Right kidney (tissue), 1 donor: ENCODE measurements at regions not wholly inside any gene's neighbourhood (a gene's known extent, or its start where the extent isn't known, plus 50 kb on each side); places are given as distances from the start of the nearest gene placed in this dataset.

Experiments used
- DNase-seq: peaks from one replicate; pipeline ENCODE4 v3.0.0-alpha.2; 2016

GRCh38 chr5:28770307-28770706 is 1731.9 kb upstream of the CDH9 start:
- no peak for DNase-seq

DNA sequence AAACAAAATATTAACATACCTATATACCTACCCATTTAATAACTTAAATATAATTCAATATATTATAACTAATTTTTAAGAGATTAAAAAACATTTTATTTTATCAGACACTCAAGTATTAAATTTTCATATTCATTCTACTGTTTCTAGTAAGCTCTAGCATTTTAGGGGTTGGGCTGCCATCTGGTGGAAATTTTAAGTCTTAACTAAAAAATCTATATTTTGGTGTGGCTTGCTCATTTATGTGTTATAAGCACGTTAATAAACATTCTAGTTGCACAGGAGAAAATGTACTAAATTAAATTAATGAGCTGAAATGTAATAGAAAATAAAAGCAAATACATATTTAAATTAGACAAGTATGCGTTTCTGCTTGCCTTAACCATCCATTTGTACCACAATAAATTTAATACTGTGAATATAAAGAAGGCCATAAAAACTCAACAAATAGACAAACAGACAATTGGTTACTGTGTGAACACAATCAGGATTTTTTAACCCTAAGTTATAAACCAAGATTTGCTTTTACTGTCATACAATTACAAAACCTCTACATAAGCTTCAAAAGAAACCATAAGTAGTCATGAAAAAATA is 1728.3 kb upstream of the CDH9 start:
- DNase-seq: no peak

- no peak for DNase-seq
Observed at GRCh38 chr5:28751396-28751795, 1713.0 kb upstream of the CDH9 start.

- no peak for DNase-seq
Observed at GRCh38 chr5:28750251-28750650, 1711.9 kb upstream of the CDH9 start.

- no peak for DNase-seq
Observed at GRCh38 chr5:28748446-28748845, 1710.1 kb upstream of the CDH9 start.

GRCh38 chr5:28743716-28744110 is 1705.3 kb upstream of the CDH9 start:
- DNase-seq: no peak

GRCh38 chr5:28743025-28743715 is 1704.8 kb upstream of the CDH9 start:
- DNase-seq: no peak

DNA sequence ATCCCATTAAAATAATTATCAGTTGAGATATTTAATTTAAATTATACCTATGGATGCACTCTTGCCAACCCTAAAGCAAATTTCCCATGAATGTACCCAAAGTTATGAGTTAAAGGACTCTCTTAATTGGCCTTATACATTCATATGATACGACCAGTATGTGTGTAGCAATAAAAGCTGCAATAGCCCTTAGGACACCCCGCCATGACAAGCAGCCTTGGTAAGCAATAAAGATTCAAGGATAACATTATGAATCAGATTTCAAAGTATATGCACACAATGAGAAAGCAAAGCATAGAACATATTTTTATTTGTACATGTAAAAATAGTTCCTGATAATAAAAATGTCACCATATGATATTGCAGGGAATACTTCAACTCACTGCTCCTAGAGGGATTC is 1699.3 kb upstream of the CDH9 start:
- no peak for DNase-seq

DNA sequence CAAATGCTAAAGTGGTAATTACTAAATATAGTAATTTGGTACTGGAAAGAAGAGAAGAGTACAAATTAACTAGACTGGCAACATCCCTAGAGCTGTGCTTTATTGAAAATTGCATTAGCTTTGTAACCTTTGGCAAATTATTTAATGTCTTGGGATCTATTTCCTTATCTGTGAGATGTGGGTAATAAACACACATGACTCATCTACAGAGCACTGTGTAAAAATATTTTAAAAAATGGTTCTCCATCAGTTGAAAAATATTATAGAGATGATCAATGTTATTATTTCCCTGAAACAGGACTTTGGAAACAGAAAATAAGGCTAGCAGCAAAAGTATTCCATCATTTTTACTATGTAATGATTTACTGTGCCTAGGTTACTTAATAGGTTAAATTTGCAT is 1698.8 kb upstream of the CDH9 start:
- no peak for DNase-seq

DNA sequence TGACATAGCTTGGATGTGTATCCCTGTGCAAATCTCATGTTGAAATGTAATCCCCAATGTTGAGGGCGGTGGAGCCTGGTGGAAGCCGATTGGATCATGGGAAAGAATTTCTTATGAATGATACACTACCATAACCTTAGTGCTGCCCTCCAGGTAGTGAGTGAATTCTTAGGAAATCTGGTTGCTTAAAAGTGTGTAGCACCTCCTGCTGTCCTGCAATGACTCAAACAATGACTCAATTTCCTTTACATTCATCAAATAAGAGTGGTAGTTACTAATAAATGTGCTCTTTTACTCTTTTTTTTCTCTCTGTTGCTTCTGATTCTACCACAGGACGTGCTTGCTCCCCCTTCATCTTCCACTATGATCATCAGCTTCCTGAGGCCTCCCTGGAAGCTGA is 1696.0 kb upstream of the CDH9 start:
- no peak for DNase-seq

DNA sequence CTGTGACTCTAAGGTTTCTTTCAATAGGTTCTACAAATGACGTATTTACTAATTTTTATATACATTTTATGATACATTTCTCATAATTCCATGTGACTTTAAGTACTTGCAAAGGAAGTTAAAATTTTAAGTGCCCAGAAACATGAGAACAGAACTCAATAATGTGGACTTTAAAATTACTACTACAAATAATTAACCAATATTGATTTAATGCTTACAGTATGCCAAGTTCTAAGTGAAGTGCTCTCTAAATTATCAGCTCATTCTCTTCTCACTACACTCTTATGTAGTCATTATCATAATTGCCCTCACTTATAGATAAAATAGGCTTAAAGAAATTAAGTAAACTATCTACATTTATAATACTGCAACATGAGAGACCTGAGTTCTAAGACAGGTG is 1690.7 kb upstream of the CDH9 start:
- no peak for DNase-seq

GRCh38 chr5:28726815-28727214 is 1688.4 kb upstream of the CDH9 start:
- DNase-seq: no peak

DNA sequence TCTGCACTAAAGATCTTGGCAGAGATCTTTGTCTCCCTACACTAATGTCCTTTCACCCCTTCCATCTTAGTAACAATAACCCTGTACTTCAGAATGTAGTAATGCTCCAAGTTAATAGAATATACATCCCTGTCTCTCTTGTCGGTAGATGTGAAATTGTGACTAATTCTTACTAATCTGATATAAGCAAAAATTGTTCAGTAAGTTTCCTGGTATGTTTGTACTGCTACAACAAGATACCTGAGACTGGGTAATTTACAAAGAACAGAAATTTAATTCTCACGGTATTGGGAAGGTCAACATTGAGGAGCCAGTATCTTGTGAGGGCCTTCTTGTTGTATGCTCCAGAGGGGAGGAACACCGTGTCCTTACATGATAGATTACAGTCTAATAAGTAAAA is 1686.6 kb upstream of the CDH9 start:
- DNase-seq: no peak

DNA sequence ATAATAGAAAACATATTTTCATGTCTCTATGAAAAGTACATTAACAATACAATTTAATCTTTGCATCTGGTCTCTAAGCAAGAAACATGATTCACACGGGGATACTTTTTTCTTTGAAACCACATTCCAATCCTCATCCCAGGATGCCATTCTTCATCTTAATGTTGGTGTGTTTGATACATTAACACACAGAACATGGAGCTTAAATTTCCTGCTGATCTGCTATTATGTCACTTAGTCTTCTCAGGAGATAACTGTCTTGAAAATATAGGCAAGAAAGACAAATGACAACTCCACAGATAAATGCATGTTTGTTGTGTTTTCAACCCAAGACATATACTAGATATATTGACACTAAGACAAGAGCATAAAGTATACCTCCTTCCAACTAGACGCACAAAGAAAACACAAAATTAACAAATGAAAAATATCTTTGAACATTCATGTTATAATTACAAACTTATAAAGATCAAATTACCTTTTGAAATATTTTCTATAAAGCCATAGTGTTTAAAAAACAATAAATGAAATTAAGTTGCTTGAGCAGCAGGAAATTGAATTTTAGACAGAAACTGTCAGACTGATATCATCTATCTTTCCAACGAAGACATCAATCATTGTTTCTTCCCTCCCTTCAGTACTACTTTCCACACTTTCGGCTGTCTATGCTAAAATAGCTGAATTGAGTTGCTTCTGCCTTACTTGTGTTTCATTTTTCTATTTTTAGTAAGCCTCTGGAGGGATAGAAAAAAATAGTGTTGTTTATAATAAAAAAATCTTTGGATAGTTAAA is 1676.7 kb upstream of the CDH9 start:
- DNase-seq: no peak

GRCh38 chr5:28710360-28710759 is 1672.0 kb upstream of the CDH9 start:
- no peak for DNase-seq

GRCh38 chr5:28708472-28708871 is 1670.1 kb upstream of the CDH9 start:
- no peak for DNase-seq

- DNase-seq: no peak
Observed at GRCh38 chr5:28707706-28708105, 1669.3 kb upstream of the CDH9 start.

DNA sequence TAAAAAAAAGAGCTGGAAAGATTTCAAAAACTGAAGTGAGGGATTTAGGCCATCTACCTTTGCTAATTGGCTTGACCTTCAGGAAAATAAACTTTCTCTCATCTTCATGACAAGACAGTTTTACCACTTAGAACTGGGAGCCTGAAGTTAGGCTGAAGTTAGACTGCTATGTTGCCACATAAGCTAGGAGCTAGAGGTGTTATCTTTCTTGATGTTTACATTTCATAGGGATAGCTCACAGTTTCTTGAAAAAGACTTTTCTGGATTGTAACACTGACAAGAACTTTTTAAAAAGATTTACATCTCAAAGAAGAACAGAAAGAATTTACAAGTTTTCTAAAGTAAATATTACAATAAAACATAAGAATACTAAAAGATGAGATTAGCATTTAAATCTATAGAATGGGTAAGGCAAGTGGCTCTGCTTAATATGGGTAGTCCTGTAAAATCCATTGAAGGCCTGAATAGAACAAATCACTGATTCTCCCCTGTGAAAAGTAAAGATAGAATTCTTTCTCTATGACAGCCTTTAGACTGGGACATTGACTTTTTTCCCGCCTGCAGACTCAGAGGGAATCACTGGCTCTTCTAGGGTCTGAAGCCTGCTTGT is 1665.4 kb upstream of the CDH9 start:
- DNase-seq: no peak

- DNase-seq: no peak
Observed at GRCh38 chr5:28691526-28691925, 1653.1 kb upstream of the CDH9 start.

DNA sequence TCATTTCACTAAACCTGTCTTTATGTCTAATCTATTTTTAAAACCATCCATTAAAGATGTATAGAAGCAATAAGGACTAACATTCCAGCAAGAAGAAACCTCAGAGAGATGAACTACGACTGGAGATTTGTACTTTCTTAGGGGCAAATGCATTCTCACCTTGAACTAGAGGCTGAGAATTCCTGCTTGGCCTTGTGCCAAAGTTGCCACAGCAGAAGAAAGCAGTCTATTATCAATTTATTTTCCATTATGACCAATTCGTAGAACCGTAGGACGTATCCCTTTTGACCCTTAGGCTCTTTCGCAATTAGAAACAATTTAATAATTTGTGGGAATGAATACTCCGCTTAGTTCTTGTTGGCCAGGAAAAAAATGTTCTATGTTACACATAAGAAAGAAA is 1647.4 kb upstream of the CDH9 start:
- no peak for DNase-seq

GRCh38 chr5:28678899-28679298 is 1640.5 kb upstream of the CDH9 start:
- no peak for DNase-seq

DNA sequence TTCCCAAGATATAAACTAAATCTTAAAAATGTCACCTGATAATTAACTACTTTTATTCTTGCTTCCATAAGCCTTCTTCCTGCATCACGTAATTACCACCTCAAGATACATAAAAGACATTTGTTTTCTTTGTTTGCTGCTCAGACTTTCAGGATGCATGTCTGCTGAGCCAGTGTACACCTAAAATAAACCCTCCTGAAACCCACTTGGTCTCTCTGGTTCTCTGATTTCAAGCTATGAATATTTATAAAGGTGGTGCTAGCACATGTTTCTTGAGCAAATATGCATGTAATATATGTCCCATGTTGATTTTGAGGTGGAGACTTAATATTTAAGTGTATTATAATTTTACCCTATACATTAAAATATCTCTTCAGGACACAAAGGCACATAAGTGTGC is 1627.7 kb upstream of the CDH9 start:
- DNase-seq: no peak

DNA sequence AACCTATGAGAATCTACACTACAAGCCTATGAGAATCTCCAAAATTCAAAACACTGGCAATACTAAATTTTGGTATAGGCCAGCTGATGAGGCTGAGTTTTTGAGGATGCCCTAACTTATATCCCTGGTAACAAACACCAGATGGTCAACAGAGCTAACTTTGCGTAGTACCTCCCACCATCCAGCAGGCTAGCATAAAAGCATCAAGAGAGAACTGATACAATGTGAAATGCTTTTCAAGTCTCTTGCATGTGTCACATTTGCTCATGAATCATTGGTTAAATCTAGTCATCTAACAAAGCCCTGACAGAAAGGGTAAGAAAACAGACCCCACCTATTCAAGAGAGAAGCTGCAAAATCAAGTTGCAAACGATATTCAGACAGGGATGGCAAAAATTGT is 1609.7 kb upstream of the CDH9 start:
- no peak for DNase-seq
